COLO668 (cell line): ENCODE measurements at regions not wholly inside any gene's neighbourhood (a gene's known extent, or its start where the extent isn't known, plus 50 kb on each side); places are given as distances from the start of the nearest gene placed in this dataset.

Experiments used
- DNase-seq: peaks from one replicate; lab custom pipeline; 2025; ENCODE audit not compliant: unreplicated experiment; lab: John Stamatoyannopoulos, UW

- DNase-seq = no peak
Observed at GRCh38 chr12:93151079-93151762, 222.1 kb upstream of the EEA1 start.

- no peak for DNase-seq
Observed at GRCh38 chr12:93152617-93153016, 223.5 kb upstream of the EEA1 start.

DNA sequence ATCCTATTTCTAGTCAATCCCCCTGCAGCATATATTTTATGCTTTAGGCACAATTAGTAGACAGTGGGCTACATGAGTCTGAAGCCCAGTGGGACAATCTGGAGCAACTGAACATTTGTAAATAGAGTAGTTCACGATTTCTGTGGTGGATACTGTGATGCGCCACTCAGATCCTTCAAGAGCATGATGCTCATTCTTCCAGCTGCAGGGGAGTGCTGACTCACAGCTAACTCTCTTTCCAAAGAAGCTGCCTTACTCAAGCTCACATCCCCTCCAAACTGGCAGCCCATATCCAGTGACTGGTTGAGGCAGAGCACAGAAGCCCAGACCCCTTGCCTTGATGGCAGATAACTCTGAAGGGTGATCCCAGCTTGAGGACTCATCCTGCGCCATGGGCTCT is 224.2 kb upstream of the EEA1 start:
- DNase-seq = no peak

- no peak for DNase-seq
Observed at GRCh38 chr12:93154096-93154728, 223.5 kb upstream of the NUDT4 start.

GRCh38 chr12:93154753-93155480 is 222.8 kb upstream of the NUDT4 start:
- DNase-seq = no peak

DNA sequence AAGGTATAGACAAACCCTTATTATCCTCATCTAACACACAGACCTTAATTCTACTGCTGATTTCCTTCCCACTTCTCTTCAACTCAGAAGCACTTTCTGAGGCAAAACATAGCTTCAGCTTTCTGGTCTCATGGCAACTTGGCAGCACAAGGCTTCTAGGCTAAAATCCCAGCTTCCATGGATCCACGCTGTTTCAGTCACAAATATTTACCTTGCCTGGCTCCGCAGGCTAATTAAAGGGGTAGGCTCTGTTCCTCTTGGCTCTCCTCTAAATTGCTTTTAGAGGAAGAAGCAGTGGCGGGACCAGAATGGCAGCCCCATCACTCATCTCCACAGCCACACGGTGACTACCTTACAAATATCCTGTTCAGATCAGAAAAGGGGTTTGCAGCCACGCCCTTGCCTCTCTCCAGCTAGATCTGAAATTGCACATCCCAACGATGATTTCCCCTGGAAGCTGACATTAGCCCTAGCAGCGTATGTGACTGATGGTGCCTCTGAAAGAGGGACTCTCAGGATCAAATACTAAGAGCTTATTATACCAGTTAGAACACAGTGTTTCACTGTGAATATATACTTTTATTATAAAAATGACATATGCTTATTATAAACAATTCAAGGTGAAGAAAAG is 221.5 kb upstream of the NUDT4 start:
- peak; percentile 69 for DNase-seq

GRCh38 chr12:93157279-93157678 is 220.4 kb upstream of the NUDT4 start:
- DNase-seq = no peak

DNA sequence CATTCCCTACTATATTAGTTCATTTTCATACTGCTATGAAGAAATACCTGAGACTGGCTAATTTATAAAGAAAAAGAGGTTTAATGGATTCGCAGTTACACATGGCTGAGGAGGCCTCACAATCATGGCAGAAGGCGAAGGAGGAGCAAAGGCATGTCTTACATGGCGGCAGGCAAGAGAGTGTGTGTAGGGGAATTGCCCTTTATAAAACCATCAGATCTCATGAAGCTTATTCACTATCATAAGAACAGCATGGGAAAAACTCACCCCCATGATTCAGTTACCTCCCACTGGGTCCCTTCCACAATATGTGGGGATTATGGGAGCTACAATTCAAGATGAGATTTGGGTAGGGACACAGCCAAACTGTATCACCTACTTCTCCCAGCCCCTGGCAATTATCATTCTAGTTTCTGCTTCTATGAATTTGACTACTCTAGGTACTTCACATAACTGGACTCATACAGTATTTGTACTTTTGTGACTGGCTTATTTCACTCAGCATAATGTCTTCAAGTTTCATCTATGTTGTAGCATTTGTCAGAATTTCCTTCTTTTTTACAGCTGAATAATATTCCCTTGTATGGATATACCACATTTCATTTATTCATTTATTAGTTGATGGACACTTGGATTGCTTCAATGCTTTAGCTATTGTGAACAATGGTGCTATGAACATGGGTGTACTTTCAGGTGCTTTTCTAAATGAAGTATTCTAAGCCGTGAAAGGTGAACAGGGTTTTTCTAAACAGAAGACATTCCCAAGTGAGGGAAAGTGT is 219.5 kb upstream of the NUDT4 start:
- DNase-seq = no peak

DNA sequence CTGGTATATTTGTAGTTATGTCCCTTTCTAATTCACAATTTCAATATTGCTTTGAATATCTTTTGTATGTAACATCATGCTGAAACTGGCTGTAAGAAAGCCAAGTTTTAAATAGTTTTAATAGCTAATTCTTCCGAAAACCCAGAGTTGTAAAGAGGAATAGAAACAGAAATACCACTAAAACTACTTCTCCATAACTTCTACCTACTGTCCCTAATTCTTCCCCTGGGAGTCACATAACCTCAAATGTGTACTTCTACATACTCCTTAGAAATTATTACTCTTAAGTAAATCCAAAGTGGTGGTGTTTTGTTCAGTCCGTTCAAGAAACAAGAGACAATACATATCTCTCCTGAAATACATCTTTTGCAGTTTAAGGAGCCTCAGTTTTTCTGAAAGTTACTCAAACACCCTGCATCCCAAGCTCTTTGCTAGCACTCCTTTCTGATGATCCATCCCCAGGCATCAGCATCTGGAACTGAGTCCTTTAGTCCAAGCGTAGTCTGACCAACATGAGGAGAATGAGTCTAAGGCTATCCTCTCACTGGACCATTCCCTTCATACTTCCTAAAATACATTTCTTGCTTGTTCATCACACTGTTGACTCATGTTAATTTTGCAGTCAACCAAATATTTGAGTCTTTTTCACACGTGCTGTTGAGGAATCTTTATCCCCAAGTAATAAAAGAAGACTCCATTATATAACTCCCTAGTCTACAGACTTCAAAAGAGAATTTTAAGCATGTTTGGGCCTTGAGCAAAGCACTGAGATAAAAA is 214.3 kb upstream of the NUDT4 start:
- DNase-seq = no peak

GRCh38 chr12:93164103-93164880 is 213.4 kb upstream of the NUDT4 start:
- DNase-seq = no peak

- DNase-seq = no peak
Observed at GRCh38 chr12:93165384-93165932, 212.3 kb upstream of the NUDT4 start.

GRCh38 chr12:93166541-93167307 is 211.0 kb upstream of the NUDT4 start:
- DNase-seq = no peak

DNA sequence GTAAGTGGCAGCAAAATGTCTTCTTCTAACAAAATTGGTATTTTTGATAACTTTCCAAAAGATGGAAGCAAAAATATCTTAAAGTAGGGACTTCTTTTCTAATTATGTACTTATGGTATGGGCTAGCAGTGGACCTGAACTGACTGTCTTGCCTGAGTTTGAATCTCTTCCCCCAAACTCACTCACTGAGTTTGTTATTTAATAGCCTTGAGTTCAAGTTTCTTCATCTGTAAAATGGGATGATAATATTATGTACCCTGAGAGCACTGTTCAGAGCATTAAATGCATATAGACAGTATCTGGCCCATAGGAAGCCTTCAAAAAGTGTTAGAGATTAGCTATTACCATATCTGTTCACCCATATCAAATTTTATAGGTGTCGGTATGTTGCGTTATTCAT is 210.4 kb upstream of the NUDT4 start:
- no peak for DNase-seq

DNA sequence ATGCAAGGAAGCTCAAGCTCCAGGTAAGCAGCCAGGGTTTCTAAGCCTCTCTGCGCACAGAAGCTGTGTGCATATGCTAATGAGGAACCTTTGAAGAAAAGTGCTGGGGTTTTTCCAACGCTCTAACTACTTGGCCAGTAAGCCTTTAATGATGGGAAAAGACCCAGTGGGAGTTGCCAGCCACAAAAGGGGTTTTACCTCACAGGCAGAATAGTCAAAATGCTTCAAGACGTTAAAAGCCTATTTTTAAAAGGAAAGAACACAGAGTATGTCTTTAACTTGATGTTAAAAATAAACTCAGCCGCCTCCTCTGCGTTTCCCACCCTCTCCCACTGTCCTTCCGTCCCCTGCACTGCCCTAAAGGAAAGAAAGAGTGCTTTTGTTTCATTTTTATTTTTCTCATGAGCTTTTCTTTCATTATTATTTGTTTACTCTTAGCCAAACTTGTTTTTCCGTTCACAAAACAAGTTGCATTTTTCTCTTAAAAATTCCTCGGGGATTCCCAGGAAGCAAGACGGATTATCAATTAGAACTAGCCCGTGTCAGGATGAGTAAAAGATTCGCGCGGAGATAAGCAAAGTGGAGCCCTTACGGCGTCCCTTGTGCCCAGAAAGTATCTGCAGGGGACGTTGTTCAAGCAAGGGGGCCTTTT is 209.8 kb upstream of the NUDT4 start:
- DNase-seq = no peak

DNA sequence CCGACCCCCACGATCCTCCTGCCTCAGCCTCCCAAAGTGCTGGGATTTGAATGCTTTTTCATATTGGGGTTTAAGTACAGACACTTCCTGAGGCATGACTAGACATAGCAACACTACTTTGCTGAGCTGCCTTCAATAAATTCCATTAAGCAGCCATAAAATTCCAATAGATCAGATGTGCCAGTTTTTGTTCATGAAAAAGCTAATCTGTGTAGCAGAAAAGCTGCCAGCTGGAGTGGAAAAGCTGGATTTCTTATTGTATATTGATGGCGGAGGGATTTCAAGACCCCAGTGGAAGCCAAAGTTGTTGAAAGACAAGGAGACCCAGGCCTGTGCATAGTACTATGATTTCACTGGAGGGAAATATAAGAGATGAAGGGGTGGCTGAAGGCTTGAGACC is 209.0 kb upstream of the NUDT4 start:
- DNase-seq = no peak

GRCh38 chr12:93169536-93169935 is 208.2 kb upstream of the NUDT4 start:
- DNase-seq = no peak

DNA sequence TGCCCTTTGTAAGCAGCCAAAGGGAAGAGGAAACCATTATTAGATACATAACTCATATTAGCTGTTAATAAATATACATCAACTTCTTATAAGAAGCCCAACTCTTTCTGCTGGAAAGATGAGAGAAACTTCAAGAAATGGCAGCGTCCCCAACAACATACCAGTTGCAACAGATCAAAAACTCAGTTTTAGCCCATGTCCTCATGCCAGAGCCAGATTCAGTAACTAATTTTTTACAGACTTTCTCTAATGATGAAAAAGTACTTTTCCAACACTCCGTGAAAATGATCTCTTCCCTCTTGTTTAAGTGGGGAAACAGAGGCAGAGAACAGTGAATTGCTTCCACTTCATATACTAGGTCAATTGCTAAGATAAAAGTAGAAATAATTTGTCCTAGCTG is 206.8 kb upstream of the NUDT4 start:
- DNase-seq = no peak
